NOMO-1 treated with DMSO at 0.1 percent for 48 hours (cell line): ENCODE measurements at regions not wholly inside any gene's neighbourhood (a gene's known extent, or its start where the extent isn't known, plus 50 kb on each side); places are given as distances from the start of the nearest gene placed in this dataset.

ENCODE experiments used
- DNase-seq: peaks from one replicate; lab custom pipeline; 2025; ENCODE audit not compliant: unreplicated experiment; lab: John Stamatoyannopoulos, UW

- DNase-seq: no peak
These were observed 464.4 kb downstream of the TCERG1L start for GRCh38 chr10:130847170-130847569.

GRCh38 chr10:130848855-130849254, 462.7 kb downstream of the TCERG1L start:
- no peak for DNase-seq

GRCh38 chr10:130854151-130854550, 457.4 kb downstream of the TCERG1L start:
- no peak for DNase-seq

- no peak for DNase-seq
These were observed 453.8 kb downstream of the TCERG1L start for GRCh38 chr10:130857631-130858295.

GRCh38 chr10:130858626-130859025, 452.9 kb downstream of the TCERG1L start:
- no peak for DNase-seq

- no peak for DNase-seq
These were observed 452.1 kb downstream of the TCERG1L start for GRCh38 chr10:130859427-130859826.

- no peak for DNase-seq
These were observed 449.4 kb downstream of the TCERG1L start for GRCh38 chr10:130862122-130862521.

GRCh38 chr10:130862626-130863025, 448.9 kb downstream of the TCERG1L start:
- no peak for DNase-seq

GRCh38 chr10:130863044-130863443, 448.5 kb downstream of the TCERG1L start:
- no peak for DNase-seq

- DNase-seq: no peak
These were observed 446.3 kb downstream of the TCERG1L start for GRCh38 chr10:130864961-130865818.

GRCh38 chr10:130866857-130867256, 444.7 kb downstream of the TCERG1L start:
- DNase-seq: no peak

GRCh38 chr10:130867446-130868194, 443.9 kb downstream of the TCERG1L start:
- no peak for DNase-seq

GRCh38 chr10:130869179-130869841, 442.2 kb downstream of the TCERG1L start:
- DNase-seq: no peak

GRCh38 chr10:130871406-130871805, 440.1 kb downstream of the TCERG1L start:
- no peak for DNase-seq

- no peak for DNase-seq
These were observed 437.9 kb downstream of the TCERG1L start for GRCh38 chr10:130873636-130874035.

GRCh38 chr10:130875116-130875515, 436.4 kb downstream of the TCERG1L start:
- DNase-seq: no peak

- DNase-seq: no peak
These were observed 435.5 kb downstream of the TCERG1L start for GRCh38 chr10:130875897-130876472.

GRCh38 chr10:130877126-130877525, 434.4 kb downstream of the TCERG1L start:
- no peak for DNase-seq

- DNase-seq: no peak
These were observed 433.4 kb downstream of the TCERG1L start for GRCh38 chr10:130878131-130878530.

GRCh38 chr10:130882906-130883305, 428.6 kb downstream of the TCERG1L start:
- DNase-seq: no peak

GRCh38 chr10:130884456-130884855, 427.1 kb downstream of the TCERG1L start:
- no peak for DNase-seq
